ENCODE measurements at regions not wholly inside any gene's neighbourhood (a gene's known extent, or its start where the extent isn't known, plus 50 kb on each side); places are given as distances from the start of the nearest gene placed in this dataset.
"Not testable (repeated sequence)": the region's sequence is repeated elsewhere in the genome, so short reads cannot be mapped to it uniquely, and the experiment has no call there.

DNA sequence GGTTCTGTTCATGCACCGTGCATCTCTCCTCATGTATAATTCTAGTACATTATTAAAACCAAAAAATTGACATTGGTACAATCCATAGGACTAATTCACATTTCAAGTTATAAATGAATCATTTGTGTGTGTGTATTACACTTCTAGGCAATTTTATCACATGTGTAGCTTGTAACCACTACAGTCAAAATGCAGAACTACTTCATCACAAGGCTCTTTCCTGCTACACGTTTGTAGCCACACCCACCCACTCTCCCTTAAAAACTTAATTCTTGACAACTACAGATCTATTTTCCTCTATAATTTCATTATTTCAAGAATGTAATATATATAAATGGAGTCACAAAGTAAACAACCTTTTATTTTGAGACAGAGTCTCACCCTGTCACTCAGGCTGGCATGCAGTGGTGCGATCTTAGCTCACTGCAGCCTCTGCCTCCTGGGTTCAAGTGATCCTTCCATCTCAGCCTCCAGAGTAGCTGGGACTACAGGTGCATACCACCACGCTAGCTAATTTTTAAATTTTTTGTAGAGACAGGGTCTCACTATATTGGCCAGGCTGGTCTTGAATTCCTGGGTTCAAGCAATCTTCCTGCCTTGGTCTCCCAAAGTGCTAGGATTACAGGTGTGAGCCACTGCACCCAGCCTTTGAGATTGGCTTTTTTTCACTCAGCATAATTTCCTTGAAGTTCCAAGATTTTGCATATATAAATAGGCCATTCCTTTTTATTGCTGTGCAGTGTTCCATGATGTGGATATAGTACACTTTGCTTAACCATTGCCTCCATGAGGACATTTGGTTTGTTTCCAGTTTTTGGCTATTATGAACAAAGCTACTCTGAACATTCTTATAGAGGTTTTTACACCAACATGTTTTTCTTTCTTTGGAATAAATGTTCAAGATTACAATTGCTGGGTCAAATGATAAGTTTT, 88.7 kb downstream of the METTL2B start:
- CTCF ChIA-PET; H3K4me3 ChIP-seq (ENCODE audit: low read depth, low read length); H3K9me3 ChIP-seq (ENCODE audit: control insufficient read depth, insufficient read depth, low read depth, low read length); POLR2A ChIA-PET; H3K27ac ChIP-seq (ENCODE audit: extremely low read depth, low read depth, low read length); H3K36me3 ChIP-seq (ENCODE audit: control insufficient read depth in 2 of 2, insufficient read depth in 1 of 2, low read length in 2 of 2); H3K4me1 ChIP-seq (ENCODE audit: control insufficient read depth, insufficient read depth, low read length): not testable (repeated sequence)
- TF ChIP-seq ZNF121 (tag by site-specific recombination; IDR thresholded peaks at IDR 0.05): peak; percentile 77

DNA sequence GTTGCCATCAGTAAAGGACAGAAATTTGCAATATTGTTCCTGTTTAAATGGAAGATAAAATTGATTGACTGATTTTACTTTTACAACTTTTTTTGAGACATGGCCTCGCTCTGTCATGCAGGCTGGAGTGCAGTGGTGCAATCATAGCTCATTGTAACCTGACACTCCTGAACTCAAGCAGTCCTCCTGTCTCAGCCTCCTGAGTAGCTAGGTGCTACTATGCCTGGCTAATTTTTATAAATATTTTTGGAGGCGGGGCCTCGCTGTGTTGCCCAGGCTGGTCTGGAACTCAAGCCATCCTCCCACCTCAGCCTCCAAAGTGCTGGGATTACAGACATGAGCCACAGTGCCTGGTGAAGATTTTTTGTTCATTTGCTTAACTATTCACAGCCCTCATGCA, 96.8 kb upstream of the GARIN1A start:
- CTCF ChIA-PET: interaction anchor here (0.5 kb wide), 1 partner anchor 33 kb away, joined by 3 read pairs; no protein-coding TSS in a partner anchor

DNA sequence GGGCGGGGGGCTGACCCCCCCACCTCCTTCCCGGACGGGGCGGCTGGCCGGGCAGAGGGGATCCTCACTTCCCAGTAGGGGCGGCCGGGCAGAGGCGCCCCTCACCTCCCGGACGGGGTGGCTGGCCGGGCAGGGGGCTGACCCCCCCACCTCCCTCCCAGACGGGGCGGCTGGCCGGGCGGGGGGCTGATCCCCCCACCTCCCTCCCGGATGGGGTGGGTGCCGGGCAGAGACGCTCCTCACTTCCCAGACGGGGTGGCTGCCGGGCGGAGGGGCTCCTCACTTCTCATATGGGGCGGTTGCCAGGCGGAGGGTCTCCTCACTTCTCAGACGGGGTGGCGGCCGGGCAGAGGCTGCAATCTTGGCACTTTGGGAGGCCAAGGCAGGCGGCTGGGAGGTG, 95.1 kb upstream of the GARIN1A start:
- POLR2A ChIA-PET; H3K4me3 ChIP-seq (ENCODE audit: low read depth, low read length); H3K27ac ChIP-seq (ENCODE audit: extremely low read depth, low read depth, low read length); CTCF ChIA-PET; H3K4me1 ChIP-seq (ENCODE audit: control insufficient read depth, insufficient read depth, low read length); H3K9me3 ChIP-seq (ENCODE audit: control insufficient read depth, insufficient read depth, low read depth, low read length): not testable (repeated sequence)
- H3K36me3 ChIP-seq (ENCODE audit: control insufficient read depth in 2 of 2, insufficient read depth in 1 of 2, low read length in 2 of 2): peaks cover 0 to 12% of the 10 kb centered on the region in 2 experiments; a peak in 2 of 3 replicates

More for the DNA sequence above, 96.8 kb upstream of the GARIN1A start:
- H3K36me3 ChIP-seq (ENCODE audit: control insufficient read depth in 2 of 2, insufficient read depth in 1 of 2, low read length in 2 of 2); H3K27ac ChIP-seq (ENCODE audit: extremely low read depth, low read depth, low read length); H3K4me1 ChIP-seq (ENCODE audit: control insufficient read depth, insufficient read depth, low read length); H3K4me3 ChIP-seq (ENCODE audit: low read depth, low read length); H3K9me3 ChIP-seq (ENCODE audit: control insufficient read depth, insufficient read depth, low read depth, low read length); POLR2A ChIA-PET: not testable (repeated sequence)

- H3K4me1 ChIP-seq (ENCODE audit: control insufficient read depth, insufficient read depth, low read length); H3K27ac ChIP-seq (ENCODE audit: extremely low read depth, low read depth, low read length); H3K4me3 ChIP-seq (ENCODE audit: low read depth, low read length); H3K36me3 ChIP-seq (ENCODE audit: control insufficient read depth in 2 of 2, insufficient read depth in 1 of 2, low read length in 2 of 2); H3K9me3 ChIP-seq (ENCODE audit: control insufficient read depth, insufficient read depth, low read depth, low read length); POLR2A ChIA-PET: not testable (repeated sequence)
- CTCF ChIA-PET: interaction anchor here (0.6 kb wide), 1 partner anchor 151 kb away, joined by 4 read pairs; no protein-coding TSS in a partner anchor
Measured at GRCh38 chr7:128579843-128580242, 92.2 kb upstream of the GARIN1A start.

GRCh38 chr7:128581100-128581499, 91.0 kb upstream of the GARIN1A start:
- H3K4me1 ChIP-seq (ENCODE audit: control insufficient read depth, insufficient read depth, low read length); CTCF ChIA-PET; H3K27ac ChIP-seq (ENCODE audit: extremely low read depth, low read depth, low read length); H3K4me3 ChIP-seq (ENCODE audit: low read depth, low read length); H3K36me3 ChIP-seq (ENCODE audit: control insufficient read depth in 2 of 2, insufficient read depth in 1 of 2, low read length in 2 of 2); POLR2A ChIA-PET; H3K9me3 ChIP-seq (ENCODE audit: control insufficient read depth, insufficient read depth, low read depth, low read length): not testable (repeated sequence)

- POLR2A ChIA-PET; H3K9me3 ChIP-seq (ENCODE audit: control insufficient read depth, insufficient read depth, low read depth, low read length); H3K36me3 ChIP-seq (ENCODE audit: control insufficient read depth in 2 of 2, insufficient read depth in 1 of 2, low read length in 2 of 2); H3K4me1 ChIP-seq (ENCODE audit: control insufficient read depth, insufficient read depth, low read length); H3K27ac ChIP-seq (ENCODE audit: extremely low read depth, low read depth, low read length); H3K4me3 ChIP-seq (ENCODE audit: low read depth, low read length): not testable (repeated sequence)
- CTCF ChIA-PET: interaction anchor here (1.2 kb wide), 1 partner anchor 24 kb away, joined by 5 read pairs; no protein-coding TSS in a partner anchor
Measured at GRCh38 chr7:128581825-128582561, 90.1 kb upstream of the GARIN1A start.

- H3K27ac ChIP-seq (ENCODE audit: extremely low read depth, low read depth, low read length); H3K36me3 ChIP-seq (ENCODE audit: control insufficient read depth in 2 of 2, insufficient read depth in 1 of 2, low read length in 2 of 2); H3K9me3 ChIP-seq (ENCODE audit: control insufficient read depth, insufficient read depth, low read depth, low read length); H3K4me1 ChIP-seq (ENCODE audit: control insufficient read depth, insufficient read depth, low read length); H3K4me3 ChIP-seq (ENCODE audit: low read depth, low read length); CTCF ChIA-PET; POLR2A ChIA-PET: not testable (repeated sequence)
- peak; percentile 99 for TF ChIP-seq ZNF558 (tag by site-specific recombination; IDR thresholded peaks at IDR 0.05)
Measured at GRCh38 chr7:128586715-128587114, 85.4 kb upstream of the GARIN1A start.

Data from HEK293 (cell line).